DMS 273 (cell line): ENCODE measurements at regions not wholly inside any gene's neighbourhood (a gene's known extent, or its start where the extent isn't known, plus 50 kb on each side); places are given as distances from the start of the nearest gene placed in this dataset.

Experiments
- DNase-seq: peaks from one replicate; lab custom pipeline; 2025; ENCODE audit not compliant: unreplicated experiment; lab: John Stamatoyannopoulos, UW

- DNase-seq, result no peak
These were observed 96.2 kb upstream of the ROBO2 start for GRCh38 chr3:76943671-76944070.

GRCh38 chr3:76949033-76949432, 90.9 kb upstream of the ROBO2 start:
- no peak for DNase-seq

GRCh38 chr3:76949462-76949861, 90.4 kb upstream of the ROBO2 start:
- DNase-seq, result no peak

- no peak for DNase-seq
These were observed 89.3 kb upstream of the ROBO2 start for GRCh38 chr3:76950590-76950989.

- no peak for DNase-seq
These were observed 85.5 kb upstream of the ROBO2 start for GRCh38 chr3:76954412-76954811.

- DNase-seq, result no peak
These were observed 81.6 kb upstream of the ROBO2 start for GRCh38 chr3:76958274-76958673.

GRCh38 chr3:76958861-76959260, 81.0 kb upstream of the ROBO2 start:
- DNase-seq, result no peak

- no peak for DNase-seq
These were observed 78.6 kb upstream of the ROBO2 start for GRCh38 chr3:76961284-76961683.

- no peak for DNase-seq
These were observed 74.7 kb upstream of the ROBO2 start for GRCh38 chr3:76965122-76965725.

GRCh38 chr3:76969471-76969870, 70.4 kb upstream of the ROBO2 start:
- no peak for DNase-seq

- no peak for DNase-seq
These were observed 69.8 kb upstream of the ROBO2 start for GRCh38 chr3:76969996-76970615.

GRCh38 chr3:76972624-76973296, 67.1 kb upstream of the ROBO2 start:
- no peak for DNase-seq

GRCh38 chr3:76976996-76977395, 62.9 kb upstream of the ROBO2 start:
- no peak for DNase-seq

- DNase-seq, result no peak
These were observed 54.3 kb upstream of the ROBO2 start for GRCh38 chr3:76985645-76986044.

- DNase-seq, result no peak
These were observed 52.9 kb upstream of the ROBO2 start for GRCh38 chr3:76986876-76987474.
